ENCODE measurements at regions not wholly inside any gene's neighbourhood (a gene's known extent, or its start where the extent isn't known, plus 50 kb on each side); places are given as distances from the start of the nearest gene placed in this dataset.

- peak overlapping the region; percentile 32; the same call in 1 of the 2 replicates for H2AK5ac ChIP-seq (ENCODE audit: low read depth, low read length)
- H2BK5ac ChIP-seq (ENCODE audit: low read depth, low read length, poor library complexity, severe bottlenecking), result peak overlapping the region; percentile 92
- no peak overlapping the region for H2AK9ac ChIP-seq (replicated peaks; ENCODE audit: low read depth, low read length, poor library complexity)
- peak overlapping the region in 1 of 2 experiments; percentile 80; a peak in 3 of 4 replicates for H4K8ac ChIP-seq (ENCODE audit: low read depth in 2 of 2, low read length in 2 of 2)
- H4K5ac ChIP-seq (ENCODE audit: low read depth, low read length), result peak overlapping the region; percentile 99; the same call in 1 of the 2 replicates
- H3K18ac ChIP-seq (ENCODE audit: low read depth, low read length), result peak overlapping the region; percentile 100
- H3K36me3 ChIP-seq (ENCODE audit: control insufficient read depth, insufficient read depth, low read length), result no peaks in the 10 kb centered on the region
- no TSS peak for BruUV-seq (replicated peaks)
- dilution Hi-C loops (cut with HindIII; ENCODE audit: low sequenced_read_pairs, unreplicated experiment), result no loop called here
- TF ChIP-seq MXI1 (IDR thresholded peaks at IDR 0.05; ENCODE audit: borderline replicate concordance, low read depth, low read length) (no peak), RFX5 (IDR thresholded peaks at IDR 0.05; ENCODE audit: low read depth, low read length) (no peak), MAFK (IDR thresholded peaks at IDR 0.05; ENCODE audit: low read depth, low read length) (no peak), FOS (IDR thresholded peaks at IDR 0.05; ENCODE audit: low read depth, low read length) (no peak), POLR2A (IDR thresholded peaks at IDR 0.05; ENCODE audit: low read depth, low read length) (no peak)
- H3K23ac ChIP-seq (ENCODE audit: low read depth, low read length), result 0 out of 2 replicates have a peak overlapping the region, but pooled peaks have one; percentile 5
- no peak for ATAC-seq (ENCODE audit: low read depth)
- peak overlapping the region; percentile 61 for H3K4ac ChIP-seq (ENCODE audit: low read depth, low read length)
- no peak for DNase-seq
- peaks cover 2% of the 10 kb centered on the region; the same call in 1 of the 2 replicates for H3K9me3 ChIP-seq (ENCODE audit: control insufficient read depth, insufficient read depth, low read length)
- H3K9me1 ChIP-seq (ENCODE audit: insufficient read depth, low read length), result peaks cover 5% of the 10 kb centered on the region; the same call in 1 of the 2 replicates
- peak overlapping the region; percentile 95 for H2BK20ac ChIP-seq (ENCODE audit: low read depth, low read length)
- peak overlapping the region; percentile 98 for H3K14ac ChIP-seq (replicated peaks; ENCODE audit: low read depth, low read length)
- no CpG with 5 or more reads among the region's 1 CpG for WGBS, 2 experiments (ENCODE audit: extremely low coverage in 2 of 2, insufficient read length in 1 of 2)
- peak overlapping the region; percentile 78; the same call in 1 of the 3 replicates for H2BK15ac ChIP-seq (ENCODE audit: low read depth, low read length)
- H2AFZ ChIP-seq (replicated peaks; ENCODE audit: low read length, poor library complexity), result peak overlapping the region; percentile 62
- H3K27ac ChIP-seq (ENCODE audit: insufficient read depth, low read length), result peak overlapping the region; percentile 29; the same call in 1 of the 2 replicates
- H3K4me2 ChIP-seq (ENCODE audit: low read depth, low read length), result no peak overlapping the region
- H3K4me3 ChIP-seq (ENCODE audit: insufficient read depth, low read depth, low read length), result no peak overlapping the region
- H3K79me1 ChIP-seq (ENCODE audit: low read depth in 1 of 2, low read length in 2 of 2), result no peaks in the 10 kb centered on the region
- H4K20me1 ChIP-seq (ENCODE audit: insufficient read depth, low read length), result no peaks in the 10 kb centered on the region
- in situ Hi-C loops (cut with MboI; ENCODE audit: low sequenced_read_pairs), result no loop called here
- intact Hi-C loops (cut with micrococcal nuclease), result no loop called here
- no peak overlapping the region for H3K9ac ChIP-seq (ENCODE audit: low read depth, low read length)
- H3K56ac ChIP-seq (ENCODE audit: extremely low read depth, insufficient read depth, low read length), result no peak overlapping the region
- H3K27me3 ChIP-seq (ENCODE audit: control insufficient read depth, insufficient read depth, low read length), result 0 out of 2 replicates have a peak, but pooled peaks cover 2% of the 10 kb centered on the region
- H4K91ac ChIP-seq (ENCODE audit: insufficient read depth, low read depth, low read length), result peak overlapping the region; percentile 60; the same call in 1 of the 2 replicates
- ChIA-PET POLR2A (ENCODE audit: unreplicated experiment) (no interaction called here), CTCF (no interaction called here)
- peak overlapping the region; percentile 97 for H2BK120ac ChIP-seq (ENCODE audit: low read depth, low read length)
- H3K4me1 ChIP-seq (ENCODE audit: control insufficient read depth, insufficient read depth, low read length), result peaks cover 12% of the 10 kb centered on the region
Observed at GRCh38 chr5:71905834-71906711, 187.0 kb downstream of the CARTPT start.

Data from IMR-90 (cell line).